ENCODE measurements at regions not wholly inside any gene's neighbourhood (a gene's known extent, or its start where the extent isn't known, plus 50 kb on each side); places are given as distances from the start of the nearest gene placed in this dataset.

DNA sequence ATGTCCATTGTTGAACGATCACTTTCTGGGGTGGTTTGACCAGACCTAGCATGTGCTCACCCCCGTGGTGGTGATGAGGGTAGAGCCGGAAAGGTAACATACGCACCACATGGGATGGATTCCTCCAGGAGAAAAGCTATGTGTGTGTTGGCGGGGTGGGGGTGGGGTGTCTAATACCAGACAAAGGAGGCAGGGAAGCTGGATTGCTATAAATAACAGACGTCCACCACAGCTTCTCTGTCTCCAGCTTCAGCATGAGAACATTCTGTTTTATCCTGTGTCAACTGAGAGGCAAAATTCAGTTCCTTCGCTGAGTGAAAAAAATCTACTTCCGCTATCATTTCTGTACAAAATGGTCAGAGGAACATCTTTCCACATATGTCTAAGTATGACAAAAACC lies 151.0 kb downstream of the PCSK1 start:
- DNase-seq, result no peak

DNA sequence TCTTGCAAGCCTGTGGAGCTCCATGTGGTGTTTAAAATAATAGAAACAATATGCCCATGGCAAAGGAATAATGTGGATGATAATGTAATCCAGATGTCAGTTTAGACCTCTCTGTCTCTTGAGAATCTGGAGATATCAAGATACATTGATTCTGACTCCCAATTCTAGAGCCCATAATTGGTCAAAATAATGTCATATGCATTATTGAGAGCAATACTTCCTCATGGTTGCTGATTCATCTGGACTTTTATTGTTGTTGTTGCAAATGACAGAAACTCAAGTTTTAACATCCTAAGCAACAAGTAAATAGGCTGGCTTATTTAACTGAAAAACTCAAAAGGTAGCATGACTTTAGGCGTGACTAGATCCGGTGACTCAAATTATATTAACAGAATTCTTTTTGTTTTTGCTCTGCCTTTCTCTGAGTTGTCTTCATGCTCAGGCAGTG lies 152.1 kb downstream of the PCSK1 start:
- no peak for DNase-seq

DNA sequence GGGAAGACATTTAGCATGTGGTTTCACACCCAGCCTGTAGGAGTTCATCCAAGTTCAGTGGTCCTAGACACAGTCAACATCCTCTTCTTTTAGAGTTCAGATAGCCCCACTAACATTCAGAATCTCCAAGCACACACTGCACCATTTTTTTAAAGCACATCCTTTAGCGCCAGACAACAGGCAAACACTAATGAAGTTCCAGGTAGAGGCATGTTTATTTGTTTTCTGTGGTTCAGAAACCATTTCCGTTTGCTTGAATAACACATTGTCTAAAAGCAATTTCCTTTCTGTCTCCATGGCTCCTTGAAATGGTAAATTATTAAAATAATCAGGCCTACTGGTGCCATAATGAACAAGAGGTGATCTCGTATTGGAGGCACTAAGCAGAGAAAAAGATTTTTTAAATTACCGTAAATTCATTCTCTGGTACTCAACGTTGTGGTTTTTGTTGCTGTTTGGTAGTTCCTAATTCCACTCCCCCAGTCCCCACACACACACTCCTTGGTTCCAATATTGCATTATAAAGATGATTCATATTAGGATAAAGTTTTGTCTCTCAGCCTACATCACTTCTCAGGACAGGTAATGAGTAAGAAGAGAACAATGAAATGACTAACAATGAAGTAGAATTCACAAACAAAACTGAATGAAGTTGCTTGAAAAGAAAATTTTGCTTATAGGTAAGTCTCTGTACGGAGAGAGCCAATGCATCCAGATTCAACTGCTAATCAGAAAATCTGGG lies 153.1 kb downstream of the PCSK1 start:
- DNase-seq, result no peak

DNA sequence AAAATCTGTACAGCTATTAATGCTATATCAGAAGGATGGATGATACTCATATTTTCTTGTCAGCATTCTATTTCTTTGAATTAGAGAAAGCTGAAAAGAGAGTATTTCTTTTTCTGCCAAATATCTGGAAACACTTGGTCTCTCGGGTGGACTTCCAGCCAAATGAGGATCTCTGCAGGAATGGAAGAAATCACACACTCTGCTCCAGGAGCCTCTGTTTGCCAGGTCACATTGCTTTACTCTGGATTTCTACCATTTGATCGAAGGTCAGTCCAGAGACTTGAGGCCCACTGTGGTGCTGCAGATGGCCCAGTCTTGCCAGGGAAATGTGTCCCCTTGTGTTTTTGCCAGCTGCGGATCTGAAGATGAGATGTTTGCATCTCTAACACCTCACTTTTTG lies 154.1 kb downstream of the PCSK1 start:
- DNase-seq, result peak; percentile 71

DNA sequence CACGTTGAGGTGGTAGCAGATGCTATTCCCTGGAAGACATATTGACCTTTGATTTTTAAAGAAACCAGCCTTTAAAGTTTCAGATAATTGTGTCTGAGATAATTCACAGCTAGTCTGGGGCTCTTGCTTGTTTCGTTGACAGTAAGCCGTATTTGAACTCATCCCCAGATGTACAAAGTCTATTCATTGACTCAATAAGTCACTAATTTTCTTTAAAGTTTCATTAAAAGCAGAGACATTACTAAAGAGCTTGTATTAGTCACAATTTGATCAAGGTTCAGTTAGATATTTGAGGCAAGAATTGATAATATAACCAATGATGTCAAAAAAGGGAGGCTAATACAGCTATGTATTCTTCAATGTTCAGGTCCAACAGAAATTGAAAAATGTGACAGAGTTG lies 158.0 kb downstream of the PCSK1 start:
- no peak for DNase-seq

DNA sequence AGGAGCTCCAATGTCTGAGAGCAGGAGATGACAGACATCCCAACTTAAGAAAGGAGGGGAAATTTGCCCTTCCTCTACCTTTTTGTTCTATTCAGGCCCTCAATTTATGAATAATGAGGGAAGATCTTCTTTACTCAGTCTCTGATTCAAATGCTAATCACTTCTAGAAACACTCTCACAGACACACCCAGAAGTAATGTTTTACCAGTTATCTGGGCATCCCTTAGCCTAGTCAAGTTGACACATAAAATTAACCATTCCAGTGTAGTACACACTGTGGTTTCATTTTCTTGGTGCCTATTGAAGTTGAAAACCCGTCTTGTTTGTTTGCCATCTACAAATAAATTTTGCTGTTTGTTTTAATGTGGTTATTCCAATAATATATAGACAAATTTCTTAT lies 167.6 kb downstream of the PCSK1 start:
- no peak for DNase-seq

DNA sequence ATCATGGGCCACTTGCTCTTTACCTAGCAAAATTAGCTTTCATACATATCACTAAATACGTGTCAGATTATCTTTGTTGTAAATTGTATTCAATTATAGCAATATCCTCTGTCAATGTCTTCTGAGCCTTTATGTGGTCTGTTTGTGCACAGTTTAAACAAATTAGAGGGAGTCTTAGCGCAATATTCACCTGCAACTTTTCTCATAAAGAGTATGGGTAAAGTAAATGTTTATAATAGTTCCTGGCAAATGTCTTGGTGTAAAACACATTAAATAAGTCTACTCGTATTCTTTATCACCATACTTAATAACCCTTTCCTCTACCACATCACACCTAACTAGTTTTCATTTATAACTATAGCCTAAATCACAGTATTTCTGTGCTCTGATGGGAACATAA lies 169.0 kb downstream of the PCSK1 start:
- no peak for DNase-seq

DNA sequence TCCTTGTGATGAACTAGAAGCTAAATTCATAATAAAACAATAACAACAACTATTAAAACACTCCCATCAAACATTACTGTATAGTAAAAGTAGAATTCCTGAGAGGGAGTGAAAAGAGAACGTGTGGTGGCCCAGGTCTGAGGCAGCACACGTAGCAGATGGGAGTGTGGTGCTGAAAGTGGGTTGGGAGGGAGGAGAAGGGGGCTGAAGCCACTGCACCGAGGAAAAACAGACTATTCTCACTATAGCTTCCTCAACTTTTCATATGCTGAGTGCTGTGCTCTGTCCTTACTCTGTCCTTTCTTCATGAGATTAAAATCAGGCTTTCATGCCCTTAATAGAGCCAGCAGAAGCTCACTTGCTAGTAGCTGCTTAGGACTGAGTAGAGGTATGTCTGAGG lies 170.9 kb downstream of the PCSK1 start:
- no peak for DNase-seq

DNA sequence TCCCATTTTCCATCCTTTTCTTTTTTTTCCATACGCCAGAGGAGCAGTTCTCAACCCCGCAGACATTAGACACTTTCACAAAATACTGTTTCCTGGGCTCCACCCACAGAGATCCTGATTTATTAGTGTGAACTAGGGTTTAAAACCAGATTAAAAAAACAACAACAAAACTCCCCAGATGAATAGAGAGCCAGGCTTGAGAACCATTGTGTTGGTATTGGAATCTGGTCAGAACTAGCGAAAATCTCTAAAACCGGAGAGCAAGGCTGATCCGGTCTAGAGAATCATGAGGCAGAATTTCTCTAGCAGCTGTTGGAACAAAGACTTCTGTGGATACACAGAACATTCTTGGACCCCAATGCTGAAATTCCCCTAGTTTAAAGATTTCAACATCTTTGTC lies 173.0 kb downstream of the PCSK1 start:
- no peak for DNase-seq

DNA sequence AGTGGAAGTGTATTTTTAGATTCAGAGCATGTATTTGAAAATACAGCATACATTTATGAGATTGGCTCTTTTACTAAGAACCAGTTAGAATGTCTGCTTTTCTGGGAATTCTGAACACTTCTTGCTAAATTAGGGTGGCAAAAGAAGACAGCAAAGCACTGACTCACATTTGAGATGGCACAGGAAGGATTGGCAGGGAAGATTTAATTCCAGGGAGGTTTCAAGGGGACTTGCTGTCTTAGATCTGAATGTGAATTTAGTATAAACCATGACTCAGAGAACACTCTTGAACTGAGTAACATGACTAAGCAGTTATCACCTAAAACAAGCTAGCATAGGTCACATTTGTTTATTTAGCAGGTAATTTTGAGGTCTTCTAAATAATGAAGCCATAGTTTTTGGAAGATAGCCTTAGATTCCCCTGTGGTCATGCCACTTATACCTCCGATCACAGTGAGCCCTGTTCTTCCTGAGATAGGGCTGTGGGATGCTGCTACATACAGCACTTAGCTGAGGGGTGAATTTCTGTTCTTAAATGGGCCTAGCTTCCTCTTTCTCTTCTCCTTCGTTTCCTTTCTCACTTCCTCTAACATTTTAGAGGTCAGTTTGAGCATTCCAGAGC lies 173.8 kb downstream of the PCSK1 start:
- no peak for DNase-seq

DNA sequence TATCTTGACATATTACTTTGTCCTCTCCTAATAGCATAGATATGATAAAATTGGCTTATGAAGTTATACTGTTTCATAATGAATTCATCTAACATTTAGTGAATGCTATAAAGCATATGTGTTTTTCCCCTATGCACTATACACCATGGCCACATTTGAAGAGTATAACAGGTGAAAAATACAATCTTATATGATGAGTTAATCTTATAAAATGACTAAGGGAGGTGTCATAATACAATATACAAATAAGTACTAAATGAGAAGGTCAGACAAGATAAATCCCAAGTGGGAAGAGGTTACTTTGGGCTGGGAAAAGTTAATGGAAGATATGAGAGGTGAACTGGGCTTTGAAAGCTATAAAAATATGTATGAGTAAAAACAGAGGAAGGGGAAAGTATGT lies 174.4 kb downstream of the PCSK1 start:
- DNase-seq, result no peak

DNA sequence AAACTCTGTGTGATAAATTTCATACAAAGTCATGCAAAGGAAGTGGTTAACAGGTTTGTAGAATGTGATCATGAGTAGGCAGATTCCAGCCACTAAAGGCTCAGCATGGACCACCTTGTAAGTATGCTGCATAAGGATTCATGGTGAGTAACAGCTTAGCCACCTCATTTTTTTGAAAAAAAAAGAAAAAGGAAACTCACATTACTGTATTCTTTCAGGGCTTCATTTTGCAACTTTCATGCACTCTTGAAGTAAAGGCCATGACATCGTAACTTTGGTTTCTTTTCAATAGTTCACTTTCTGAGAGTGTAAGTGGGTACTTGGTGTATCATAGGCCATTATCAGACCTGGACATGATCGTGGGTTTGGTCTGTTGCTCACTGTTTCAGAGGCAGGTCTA lies 175.1 kb downstream of the PCSK1 start:
- no peak for DNase-seq

DNA sequence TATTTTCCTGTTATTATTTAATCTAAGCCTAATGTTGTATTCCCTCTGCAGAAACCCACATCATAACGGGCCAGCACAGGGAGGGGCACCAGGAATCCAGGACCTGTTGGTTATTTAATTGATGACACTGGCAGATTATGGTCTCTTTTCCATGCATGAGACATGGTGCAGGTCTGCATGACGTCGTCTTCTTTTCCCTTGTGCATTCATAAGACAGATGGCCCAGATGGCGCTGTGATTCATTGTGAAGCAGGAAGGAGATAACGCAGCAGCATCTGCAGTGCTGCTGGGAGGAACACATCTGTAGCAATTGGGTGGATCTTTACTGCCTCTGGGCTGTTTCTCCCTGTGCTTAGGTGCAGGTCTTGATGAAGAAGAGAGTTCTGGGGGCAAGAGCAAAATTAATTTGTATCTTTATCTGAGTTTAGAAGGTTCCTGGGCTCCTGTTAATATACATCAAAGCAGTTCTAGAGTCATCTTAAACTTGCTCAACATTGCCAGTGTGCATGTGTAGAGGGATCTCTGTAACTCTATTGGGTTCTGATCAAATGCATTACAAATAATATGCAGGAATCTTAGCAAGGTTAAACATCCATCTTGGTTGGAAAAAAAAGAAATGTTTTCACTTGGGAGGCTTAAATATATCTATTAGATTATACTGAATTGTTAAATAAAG lies 176.1 kb downstream of the PCSK1 start:
- no peak for DNase-seq

DNA sequence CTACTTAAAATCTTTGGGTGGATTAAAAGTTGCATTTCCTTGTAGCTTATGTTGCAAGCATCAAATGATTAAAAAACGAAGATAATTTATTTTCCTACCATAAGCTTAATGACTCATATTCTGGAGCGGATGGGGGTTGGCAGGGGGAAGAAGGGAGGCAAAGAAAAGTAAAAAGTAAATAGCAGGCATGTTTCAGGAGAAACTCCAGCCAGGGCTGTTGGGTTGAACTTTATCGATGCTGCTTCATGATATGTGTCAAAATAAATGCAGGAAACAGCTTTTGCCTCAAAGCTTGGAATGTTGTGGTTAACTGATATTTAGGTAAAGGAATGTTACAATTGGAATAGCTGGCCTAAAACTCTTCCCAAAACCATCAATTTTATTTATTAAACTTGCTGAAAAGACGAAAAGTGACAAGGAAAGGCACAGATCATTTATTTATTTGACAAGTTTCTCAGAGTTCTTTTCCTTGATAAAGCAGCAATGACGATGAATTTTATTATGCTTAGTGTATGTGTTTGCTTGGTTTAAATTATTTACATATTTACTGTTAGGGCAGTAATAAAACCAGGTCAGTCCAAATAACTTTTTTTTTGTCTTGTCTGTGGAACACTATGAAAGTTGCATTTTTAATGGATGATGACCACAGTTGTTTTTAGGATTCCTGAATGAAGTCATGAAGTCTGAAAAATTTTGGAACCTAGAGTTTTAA lies 177.9 kb downstream of the PCSK1 start:
- peak; percentile 31 for DNase-seq

DNA sequence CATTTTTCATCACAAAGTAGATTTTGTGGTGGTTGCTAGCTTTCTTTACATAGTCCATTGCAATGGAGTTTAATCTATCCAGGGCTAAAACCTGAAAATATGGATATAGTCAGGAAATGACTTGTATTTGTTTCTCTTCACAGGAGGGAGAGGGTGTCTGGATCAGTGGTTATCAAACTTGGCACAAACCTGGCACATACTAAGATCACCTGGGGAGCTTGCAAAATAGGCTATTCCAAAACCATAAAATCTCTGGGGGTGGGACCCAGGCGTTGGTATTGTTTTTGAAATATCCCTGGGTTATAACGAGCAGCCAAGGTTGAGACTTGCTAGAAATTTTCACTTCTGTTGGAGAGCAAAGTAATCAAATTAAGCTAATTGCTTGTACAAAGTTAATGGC lies 179.9 kb downstream of the PCSK1 start:
- DNase-seq, result no peak

DNA sequence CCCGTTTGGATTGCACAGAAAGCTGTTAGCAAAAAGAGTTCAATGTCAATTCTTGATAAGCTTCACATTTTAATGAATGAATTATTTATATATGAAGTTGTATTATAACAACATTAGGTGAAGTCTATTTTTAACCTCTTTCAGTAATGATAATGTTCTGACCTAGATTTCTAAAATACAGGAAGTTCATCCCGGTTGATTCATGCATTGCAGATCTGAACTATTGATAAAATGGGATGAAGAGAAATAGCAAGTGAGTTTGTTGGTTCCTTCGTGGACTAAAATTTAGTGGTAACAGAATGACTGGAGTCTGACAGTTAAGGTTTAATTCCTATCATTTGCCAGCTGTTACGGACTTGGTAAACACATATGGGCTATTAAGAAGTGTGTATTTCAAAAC lies 180.5 kb downstream of the PCSK1 start:
- DNase-seq, result no peak

DNA sequence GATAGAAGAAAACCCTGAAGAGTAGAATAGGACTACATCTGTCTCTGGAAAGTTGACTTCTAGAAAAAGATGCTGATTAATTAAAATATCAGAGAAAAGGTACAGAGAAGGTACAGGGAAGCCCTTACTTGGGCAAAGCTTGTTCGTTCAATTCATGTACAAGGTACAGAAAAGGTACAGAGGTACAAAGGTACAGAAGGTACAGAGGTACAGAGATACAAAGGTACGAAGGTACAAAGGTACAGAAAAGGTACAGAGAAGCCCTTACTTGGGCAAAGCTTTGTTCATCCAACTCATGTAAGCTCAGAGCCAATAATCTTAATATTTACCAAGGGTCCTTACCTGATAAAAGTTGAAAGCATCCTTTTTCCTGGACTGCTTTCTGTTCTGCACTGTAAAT lies 182.3 kb downstream of the PCSK1 start:
- no peak for DNase-seq

DNA sequence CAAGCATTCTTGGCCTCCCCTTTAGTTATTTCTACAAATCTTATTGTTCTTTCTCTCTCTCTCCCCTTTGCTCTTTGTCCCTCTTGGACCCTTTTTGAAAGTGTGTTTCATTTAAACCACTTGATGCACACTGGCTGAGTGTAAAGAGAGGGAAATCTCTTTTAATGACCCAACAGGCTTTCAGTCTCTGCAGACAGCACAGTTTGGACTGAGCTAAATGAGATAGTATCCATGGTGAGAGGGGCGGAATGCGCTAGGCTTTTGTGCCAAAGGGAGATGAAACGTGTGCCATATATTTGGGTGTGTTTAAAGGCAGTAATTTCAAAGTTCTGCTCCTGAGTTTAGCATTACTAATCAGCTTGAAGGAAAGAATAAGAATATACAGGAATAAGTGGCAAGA lies 184.9 kb downstream of the PCSK1 start:
- DNase-seq, result no peak

DNA sequence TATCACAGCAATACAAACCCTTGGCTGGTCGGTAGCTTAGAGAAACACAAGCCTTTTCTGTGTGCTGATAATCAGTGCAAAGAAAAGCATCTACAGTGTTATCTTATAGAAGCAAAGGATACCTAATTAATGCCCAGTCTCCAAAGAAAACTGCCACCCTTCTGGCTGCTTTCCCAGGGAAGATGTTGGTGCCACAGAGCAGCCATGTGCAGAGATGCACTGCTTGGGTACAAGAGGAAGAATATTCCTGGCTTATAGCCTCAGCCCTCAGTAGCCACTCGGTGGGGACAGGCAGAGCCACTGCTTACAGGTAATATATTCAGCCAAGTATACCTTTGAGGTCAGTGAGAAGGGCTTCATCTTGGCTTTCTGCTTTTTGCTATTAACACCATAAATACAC lies 185.3 kb downstream of the PCSK1 start:
- DNase-seq, result no peak

DNA sequence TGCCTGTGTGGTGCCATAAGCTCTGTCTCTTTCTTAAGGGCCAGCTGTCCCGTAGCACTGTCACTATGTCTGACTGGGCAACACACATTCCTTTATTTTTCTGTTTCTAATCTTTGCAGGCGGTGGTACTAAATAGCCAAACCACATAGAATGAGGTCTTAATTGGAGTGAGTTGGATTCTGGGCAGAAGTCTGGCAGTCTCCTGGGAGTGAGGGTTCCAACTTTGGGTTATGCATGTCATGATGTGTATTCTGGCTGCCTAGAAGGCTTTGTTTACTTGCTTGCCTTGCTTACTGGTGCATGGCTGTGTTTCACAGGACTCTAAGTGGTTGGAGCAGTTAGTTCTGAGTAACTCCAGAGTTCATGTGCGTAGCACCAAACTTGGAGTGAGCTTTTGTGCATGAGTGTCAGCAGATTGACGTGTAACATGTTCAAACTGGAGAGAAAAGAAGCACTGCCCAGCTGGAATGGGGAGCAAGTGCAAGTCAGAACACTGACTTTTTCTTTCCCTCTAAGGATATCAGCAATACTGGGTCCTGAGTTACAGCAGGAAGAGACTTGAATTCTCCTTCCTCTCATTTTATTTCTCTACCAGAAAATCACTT lies 185.8 kb downstream of the PCSK1 start:
- peak; percentile 40 for DNase-seq

DNA sequence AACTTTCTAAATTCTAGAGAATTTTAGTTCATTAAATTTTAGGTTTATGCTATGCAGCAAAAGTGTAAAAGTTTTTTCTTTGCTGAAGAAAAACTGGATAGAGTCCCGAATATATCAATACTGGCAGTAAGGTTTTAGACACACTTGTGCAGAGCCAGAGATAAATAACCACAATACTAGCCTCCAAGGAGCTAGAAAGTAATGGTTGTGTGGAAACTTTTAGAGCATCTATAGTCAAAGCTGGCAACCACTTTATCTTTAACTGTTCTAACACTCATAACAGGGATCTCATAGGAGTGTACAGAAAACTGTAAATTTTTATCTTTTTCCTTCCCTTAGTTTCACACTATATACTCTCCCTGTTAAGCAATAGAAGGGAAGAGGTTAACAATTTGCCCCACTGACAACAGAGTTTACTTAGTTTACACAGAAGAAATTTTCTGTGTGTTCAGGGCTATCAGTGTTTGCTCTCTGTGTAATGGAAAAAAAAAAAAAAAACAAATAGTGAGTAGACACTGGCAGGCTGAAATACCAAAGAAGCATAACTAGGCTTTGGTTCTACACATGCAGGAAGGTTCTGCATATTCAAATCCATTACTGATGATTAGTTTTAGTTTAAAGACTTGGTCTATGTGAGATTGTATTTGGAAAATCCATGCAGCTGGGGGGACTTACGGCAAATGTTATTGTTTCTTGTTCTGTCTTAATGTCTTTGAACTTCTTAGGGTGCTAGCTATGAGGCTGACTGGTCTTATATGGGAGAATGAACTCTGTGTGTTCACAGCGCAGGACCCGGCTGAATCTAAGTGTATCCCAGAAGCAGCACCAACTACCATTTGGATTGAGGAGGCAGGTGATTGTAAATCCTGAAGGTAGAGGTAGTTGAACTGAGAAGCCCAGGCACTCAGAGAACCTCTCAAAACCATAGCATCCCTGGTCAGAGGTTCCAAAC lies 187.6 kb downstream of the PCSK1 start:
- DNase-seq, result no peak

DNA sequence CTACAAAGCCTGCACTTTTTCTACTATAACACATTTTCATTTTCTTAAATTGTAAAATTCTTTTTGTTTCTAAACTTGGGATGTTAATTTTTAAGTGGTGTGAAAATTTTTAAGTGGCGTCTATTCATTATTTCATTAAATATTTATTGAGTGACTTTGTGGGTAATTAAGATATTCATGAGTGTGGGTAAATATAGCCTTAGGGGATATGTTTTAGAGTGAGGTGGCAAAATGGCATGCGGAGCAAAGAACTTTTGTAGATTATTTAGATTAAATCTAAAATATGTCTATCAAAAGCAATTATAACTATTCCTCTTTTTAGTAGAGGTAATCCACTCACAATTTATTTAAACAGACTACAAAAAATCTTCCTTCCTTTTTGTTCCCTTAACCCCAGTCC lies 188.4 kb downstream of the PCSK1 start:
- DNase-seq, result no peak

Measured in femur (tissue), 1 donor.